22Rv1 (cell line): ENCODE measurements at regions not wholly inside any gene's neighbourhood (a gene's known extent, or its start where the extent isn't known, plus 50 kb on each side); places are given as distances from the start of the nearest gene placed in this dataset.

Experiments used
- CTCF ChIP-seq: fragments of 450-650 bp; IDR thresholded peaks from 2 replicates; pipeline ENCODE4 v1.5.1; 2017; ENCODE audit warnings: mild to moderate bottlenecking
- ZFX ChIP-seq: fragments of 450-650 bp; IDR thresholded peaks from 2 replicates; pipeline ENCODE4 v1.6.1; 2017; ENCODE audit warnings: antibody characterized with exemption, borderline replicate concordance

GRCh38 chr9:12876872-12877271 lies 102.1 kb downstream of the LURAP1L start:
- TF ChIP-seq CTCF (no peak), ZFX (no peak)
